VCaP (cell line): ENCODE measurements at regions not wholly inside any gene's neighbourhood (a gene's known extent, or its start where the extent isn't known, plus 50 kb on each side); places are given as distances from the start of the nearest gene placed in this dataset.

Experiments used
- H3K27ac ChIP-seq: fragments of 450-650 bp; 2 replicates; pipeline ENCODE4 v1.5.1; 2017
- TF ChIP-seq, protein P1 (sequence below): fragments of 450-650 bp; conservative IDR thresholded peaks from 2 replicates; pipeline ENCODE4 v1.5.1; 2017; ENCODE audit warnings: mild to moderate bottlenecking, moderate library complexity

DNA sequence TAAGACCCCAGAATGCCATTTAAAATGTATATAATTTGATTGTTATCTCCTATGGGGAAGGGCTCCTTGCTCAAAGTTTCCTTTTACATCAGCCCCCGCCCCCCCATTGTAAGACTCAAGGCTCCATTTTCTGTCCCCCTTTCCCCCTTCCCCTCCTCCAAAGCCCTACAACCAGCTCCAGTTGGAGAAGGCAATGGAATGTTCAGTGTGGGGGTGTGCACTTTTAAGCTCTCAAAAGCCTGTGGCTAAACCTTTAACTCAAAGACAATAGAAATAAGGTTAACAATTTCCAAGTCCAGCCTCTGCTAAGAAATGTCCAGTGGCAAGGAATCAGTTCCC lies 114.7 kb downstream of the NOG start:
- no peak overlapping the region for H3K27ac ChIP-seq
- TF ChIP-seq, protein P1, sequence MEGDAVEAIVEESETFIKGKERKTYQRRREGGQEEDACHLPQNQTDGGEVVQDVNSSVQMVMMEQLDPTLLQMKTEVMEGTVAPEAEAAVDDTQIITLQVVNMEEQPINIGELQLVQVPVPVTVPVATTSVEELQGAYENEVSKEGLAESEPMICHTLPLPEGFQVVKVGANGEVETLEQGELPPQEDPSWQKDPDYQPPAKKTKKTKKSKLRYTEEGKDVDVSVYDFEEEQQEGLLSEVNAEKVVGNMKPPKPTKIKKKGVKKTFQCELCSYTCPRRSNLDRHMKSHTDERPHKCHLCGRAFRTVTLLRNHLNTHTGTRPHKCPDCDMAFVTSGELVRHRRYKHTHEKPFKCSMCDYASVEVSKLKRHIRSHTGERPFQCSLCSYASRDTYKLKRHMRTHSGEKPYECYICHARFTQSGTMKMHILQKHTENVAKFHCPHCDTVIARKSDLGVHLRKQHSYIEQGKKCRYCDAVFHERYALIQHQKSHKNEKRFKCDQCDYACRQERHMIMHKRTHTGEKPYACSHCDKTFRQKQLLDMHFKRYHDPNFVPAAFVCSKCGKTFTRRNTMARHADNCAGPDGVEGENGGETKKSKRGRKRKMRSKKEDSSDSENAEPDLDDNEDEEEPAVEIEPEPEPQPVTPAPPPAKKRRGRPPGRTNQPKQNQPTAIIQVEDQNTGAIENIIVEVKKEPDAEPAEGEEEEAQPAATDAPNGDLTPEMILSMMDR: no peak

DNA sequence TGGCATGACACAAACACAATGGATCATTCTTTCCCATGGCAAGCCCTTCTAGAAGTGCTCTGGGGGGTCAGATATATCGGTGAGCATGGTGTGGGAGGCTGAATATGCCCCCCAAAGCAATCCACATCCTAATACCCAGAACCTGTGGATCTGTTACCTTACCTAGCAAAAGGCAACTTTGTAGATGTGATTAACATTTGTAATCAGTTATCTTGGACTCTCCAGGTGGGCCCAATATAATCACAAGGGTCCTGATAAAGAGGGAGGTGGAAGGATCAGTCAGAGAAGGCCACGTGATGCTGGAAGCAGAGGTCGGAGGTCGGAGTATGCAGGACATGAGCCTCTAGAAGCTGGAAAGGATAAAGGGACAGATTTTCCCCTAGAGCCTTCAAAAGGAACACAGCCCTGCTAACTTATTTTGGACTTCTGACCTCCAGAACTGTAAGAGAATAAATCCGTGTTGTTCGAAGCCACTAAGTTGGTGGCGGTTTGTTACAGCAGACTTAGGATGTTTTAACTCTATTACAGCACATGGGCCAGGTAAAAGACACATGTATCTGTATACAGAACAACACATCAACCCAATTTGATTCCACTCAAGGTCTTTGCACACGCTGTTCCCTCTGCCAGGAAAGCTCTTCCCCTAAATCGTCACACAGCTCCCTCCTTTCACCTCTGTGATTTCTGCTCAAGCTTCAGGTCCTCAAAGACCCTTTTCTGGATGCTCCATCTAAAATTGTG lies 115.3 kb downstream of the NOG start:
- no peak overlapping the region for H3K27ac ChIP-seq
- TF ChIP-seq, protein P1: no peak

GRCh38 chr17:56710986-56711385 lies 117.5 kb downstream of the NOG start:
- no peak overlapping the region for H3K27ac ChIP-seq
- TF ChIP-seq, protein P1: no peak

DNA sequence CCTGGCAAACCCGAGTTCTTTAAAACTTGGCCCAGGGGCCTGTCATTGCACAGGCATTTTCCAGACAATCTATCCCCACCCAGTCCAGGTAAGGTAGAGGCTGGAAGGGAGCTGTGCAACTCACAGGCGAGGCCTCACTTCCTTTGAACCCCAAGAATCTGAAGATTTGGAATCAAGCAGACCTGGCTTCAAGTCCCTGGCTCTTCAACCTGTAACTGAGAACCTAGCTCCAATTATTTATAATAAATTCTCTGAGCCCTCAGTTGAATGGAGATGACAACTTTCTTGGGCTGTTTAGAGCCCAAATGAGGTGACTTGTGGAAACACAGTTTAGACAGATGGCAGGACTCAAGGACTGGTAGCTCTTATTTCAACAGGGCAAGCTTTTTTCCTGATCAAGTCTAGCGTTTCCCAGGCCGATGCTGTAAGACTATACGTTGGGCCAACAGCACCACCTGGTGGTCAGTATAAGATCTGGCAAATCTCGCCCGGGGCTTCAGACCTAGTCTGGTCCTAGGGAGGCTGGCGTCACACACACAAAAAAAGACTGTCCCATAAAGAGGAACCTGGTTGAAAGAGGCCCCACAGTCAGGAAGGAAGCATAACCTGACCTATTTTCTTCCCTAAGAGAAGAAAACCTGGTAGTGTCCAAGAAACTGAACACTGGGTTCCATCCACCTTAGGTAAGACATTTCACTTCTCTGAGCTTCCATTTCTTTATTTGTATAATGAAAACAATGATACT lies 117.9 kb downstream of the C17orf67 start:
- TF ChIP-seq, protein P1: peak; percentile 85

GRCh38 chr17:56717471-56717870 lies 116.2 kb downstream of the C17orf67 start:
- TF ChIP-seq, protein P1: no peak
- H3K27ac ChIP-seq: no peak overlapping the region

More for the DNA sequence above, 117.9 kb downstream of the C17orf67 start:
- H3K27ac ChIP-seq: no peak overlapping the region

DNA sequence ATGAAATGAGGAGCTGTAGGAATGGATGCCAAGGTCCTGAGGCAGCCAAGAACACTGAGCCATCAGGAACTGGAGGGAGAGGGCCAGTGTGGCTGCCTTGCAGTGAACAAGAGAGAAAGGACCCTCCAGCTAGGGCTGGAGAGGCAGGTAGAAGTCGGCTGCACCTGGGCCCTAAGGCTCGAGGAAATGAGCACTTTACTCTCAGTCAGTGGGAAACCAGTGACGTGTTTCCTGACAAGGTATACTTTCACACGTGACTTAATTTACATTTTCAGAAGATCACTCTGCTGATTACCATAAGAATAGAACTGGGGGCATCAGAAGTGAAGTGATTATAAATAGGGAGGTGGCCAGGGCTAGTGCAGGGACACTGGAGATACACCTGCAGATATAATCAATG lies 115.2 kb downstream of the C17orf67 start:
- no peak overlapping the region for H3K27ac ChIP-seq
- TF ChIP-seq, protein P1: no peak

DNA sequence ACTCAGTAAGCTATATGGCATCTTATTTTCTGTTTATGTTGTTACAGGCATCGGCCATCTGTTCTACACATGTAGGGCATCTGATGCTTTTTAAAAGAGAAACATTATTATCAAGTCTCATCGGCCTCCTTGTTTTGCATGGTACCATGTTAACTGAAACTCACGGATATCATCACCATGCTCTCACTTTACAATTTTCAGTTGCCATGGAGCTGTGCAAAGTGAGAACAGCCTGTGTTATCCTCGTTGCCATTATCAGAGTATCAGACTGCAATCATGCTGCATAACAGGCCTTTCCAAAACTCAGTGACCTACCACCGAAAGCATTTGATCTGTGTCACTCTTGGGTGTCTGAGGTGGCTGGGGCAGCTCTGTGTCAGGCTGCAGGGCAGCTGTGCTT lies 110.3 kb downstream of the C17orf67 start:
- TF ChIP-seq, protein P1: no peak
- H3K27ac ChIP-seq: no peak overlapping the region
